Smooth muscle cell (in vitro differentiated cells): ENCODE measurements at regions not wholly inside any gene's neighbourhood (a gene's known extent, or its start where the extent isn't known, plus 50 kb on each side); places are given as distances from the start of the nearest gene placed in this dataset.

Experiments used
- DNase-seq: peaks from one replicate; lab custom pipeline; 2025; ENCODE audit not compliant: unreplicated experiment; lab: John Stamatoyannopoulos, UW
- H2AFZ ChIP-seq: fragments of 200-600 bp; sonication (generic); 2 replicates; pipeline ENCODE4 v1.6.0; 2016; ENCODE audit warnings: antibody characterized with exemption, low read depth, mild to moderate bottlenecking
- H3F3A ChIP-seq: fragments of 200-600 bp; sonication (generic); 2 replicates; pipeline ENCODE4 v1.6.0; 2017; ENCODE audit warnings: antibody characterized with exemption, low read depth
- H3K27ac ChIP-seq: fragments of 200-600 bp; sonication (generic); 2 replicates; pipeline ENCODE4 v1.5.1; 2016; ENCODE audit warnings: low read depth, mild to moderate bottlenecking
- H3K27me3 ChIP-seq: fragments of 200-600 bp; sonication (generic); 2 replicates; pipeline ENCODE4 v1.6.1; 2016; ENCODE audit warnings: low read depth, mild to moderate bottlenecking
- H3K36me3 ChIP-seq: fragments of 200-600 bp; sonication (generic); 2 replicates; pipeline ENCODE4 v1.5.1; 2016; ENCODE audit warnings: low read depth
- H3K4me1 ChIP-seq: fragments of 200-600 bp; sonication (generic); 2 replicates; pipeline ENCODE4 v1.5.1; 2016; ENCODE audit warnings: low read depth
- H3K4me2 ChIP-seq: fragments of 200-600 bp; sonication (generic); 2 replicates; pipeline ENCODE4 v1.6.0; 2016; ENCODE audit warnings: mild to moderate bottlenecking
- H3K4me3 ChIP-seq: fragments of 200-600 bp; sonication (generic); 2 replicates; pipeline ENCODE4 v1.5.1; 2016; ENCODE audit warnings: mild to moderate bottlenecking
- H3K79me2 ChIP-seq: fragments of 200-600 bp; sonication (generic); 2 replicates; pipeline ENCODE4 v1.6.0; 2016; ENCODE audit warnings: low read depth, mild to moderate bottlenecking
- H3K9ac ChIP-seq: fragments of 200-600 bp; sonication (generic); 2 replicates; pipeline ENCODE4 v1.6.0; 2016; ENCODE audit warnings: low read depth
- H3K9me3 ChIP-seq: fragments of 200-600 bp; sonication (generic); replicated peaks from 2 replicates; pipeline ENCODE4 v1.5.1; 2016; ENCODE audit warnings: low read depth
- H4K20me1 ChIP-seq: fragments of 200-600 bp; sonication (generic); 2 replicates; pipeline ENCODE4 v1.6.0; 2016; ENCODE audit warnings: low read depth
- WGBS: methylation state at CpG from one replicate; pipeline ENCODE4 v1.1.7; 2016; ENCODE audit warnings: low lambda C conversion rate; 5-methylcytosine and 5-hydroxymethylcytosine counted together
- TF ChIP-seq, protein P1 (sequence below): fragments of 200-600 bp; sonication (generic); IDR thresholded peaks from 2 replicates; pipeline ENCODE4 v1.5.1; 2017; ENCODE audit warnings: borderline replicate concordance, mild to moderate bottlenecking, antibody characterized with exemption; ENCODE audit not compliant: insufficient read depth, poor library complexity, severe bottlenecking

DNA sequence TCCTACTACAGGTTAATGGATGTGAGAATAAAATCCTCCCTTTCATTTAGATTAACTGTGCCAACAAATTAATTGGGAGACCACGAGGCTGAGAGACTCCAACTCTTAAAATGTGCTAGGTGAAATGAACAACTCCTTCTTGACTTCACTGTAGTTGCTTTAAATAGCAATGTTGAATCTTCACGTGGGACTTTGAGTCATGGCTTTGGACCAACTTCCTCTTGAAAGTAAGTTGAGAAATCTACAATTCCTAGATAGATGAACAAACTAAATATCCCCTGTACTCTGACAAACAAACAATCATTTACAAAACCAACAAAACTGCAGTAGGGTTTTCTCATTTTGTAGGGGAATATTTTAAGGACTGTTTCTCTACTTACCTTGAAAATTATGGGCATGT is 291.9 kb upstream of the SPRED2 start:
- peaks cover 3% of the 10 kb centered on the region for H3K27me3 ChIP-seq
- no peak overlapping the region for H3K4me2 ChIP-seq
- no peak overlapping the region for H2AFZ ChIP-seq
- no peaks in the 10 kb centered on the region for H3K79me2 ChIP-seq
- no peak for DNase-seq
- WGBS, result 75% methylated on average over 2 of the region's 2 CpGs
- H3K36me3 ChIP-seq, result peaks cover 4% of the 10 kb centered on the region
- H3K4me1 ChIP-seq, result no peaks in the 10 kb centered on the region
- H3K4me3 ChIP-seq, result no peak overlapping the region
- H4K20me1 ChIP-seq, result no peaks in the 10 kb centered on the region
- no peak overlapping the region for H3K27ac ChIP-seq
- H3K9ac ChIP-seq, result no peak overlapping the region
- no peaks in the 10 kb centered on the region for H3K9me3 ChIP-seq
- no peaks in the 10 kb centered on the region for H3F3A ChIP-seq
- TF ChIP-seq, protein P1, sequence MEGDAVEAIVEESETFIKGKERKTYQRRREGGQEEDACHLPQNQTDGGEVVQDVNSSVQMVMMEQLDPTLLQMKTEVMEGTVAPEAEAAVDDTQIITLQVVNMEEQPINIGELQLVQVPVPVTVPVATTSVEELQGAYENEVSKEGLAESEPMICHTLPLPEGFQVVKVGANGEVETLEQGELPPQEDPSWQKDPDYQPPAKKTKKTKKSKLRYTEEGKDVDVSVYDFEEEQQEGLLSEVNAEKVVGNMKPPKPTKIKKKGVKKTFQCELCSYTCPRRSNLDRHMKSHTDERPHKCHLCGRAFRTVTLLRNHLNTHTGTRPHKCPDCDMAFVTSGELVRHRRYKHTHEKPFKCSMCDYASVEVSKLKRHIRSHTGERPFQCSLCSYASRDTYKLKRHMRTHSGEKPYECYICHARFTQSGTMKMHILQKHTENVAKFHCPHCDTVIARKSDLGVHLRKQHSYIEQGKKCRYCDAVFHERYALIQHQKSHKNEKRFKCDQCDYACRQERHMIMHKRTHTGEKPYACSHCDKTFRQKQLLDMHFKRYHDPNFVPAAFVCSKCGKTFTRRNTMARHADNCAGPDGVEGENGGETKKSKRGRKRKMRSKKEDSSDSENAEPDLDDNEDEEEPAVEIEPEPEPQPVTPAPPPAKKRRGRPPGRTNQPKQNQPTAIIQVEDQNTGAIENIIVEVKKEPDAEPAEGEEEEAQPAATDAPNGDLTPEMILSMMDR, result no peak

DNA sequence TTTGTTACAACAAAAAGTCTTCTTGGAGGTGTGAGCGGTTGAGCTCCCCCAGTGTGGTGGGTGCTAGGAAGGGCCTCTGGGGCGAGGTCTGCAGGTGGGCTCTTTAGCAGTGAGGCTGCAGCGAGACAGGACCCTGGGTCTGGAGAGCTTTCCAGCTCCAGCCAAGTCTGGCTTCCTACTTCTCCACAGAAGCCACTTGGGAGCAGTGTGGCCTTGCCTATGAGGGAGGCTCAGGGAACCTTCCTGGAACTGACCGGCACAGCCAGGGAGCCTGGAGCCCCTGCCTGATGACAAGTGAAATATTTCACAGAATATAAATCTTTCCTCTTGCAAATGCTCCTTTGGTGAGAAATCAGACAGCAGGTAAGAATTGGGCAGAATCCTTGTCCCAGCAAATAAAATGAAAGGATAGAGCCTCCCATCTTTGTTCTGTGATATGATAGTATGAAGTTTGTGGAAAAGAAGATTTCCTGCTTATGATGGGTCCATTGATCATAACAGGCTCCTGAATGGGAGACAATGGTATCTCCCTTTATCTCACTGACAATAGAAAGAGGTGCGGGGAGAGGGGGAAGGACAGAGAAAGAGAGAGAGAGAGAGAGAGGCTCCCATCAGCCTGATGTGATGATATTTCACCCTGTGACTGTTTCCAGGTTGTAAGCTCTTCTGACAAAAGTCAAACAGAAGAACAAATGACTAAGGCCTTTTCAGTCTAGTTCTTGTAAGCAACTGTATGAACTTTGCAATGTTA is 289.8 kb upstream of the SPRED2 start:
- H3K4me2 ChIP-seq, result no peak overlapping the region
- H3K27me3 ChIP-seq, result peaks cover 3% of the 10 kb centered on the region
- H4K20me1 ChIP-seq, result no peaks in the 10 kb centered on the region
- H3K4me3 ChIP-seq, result no peak overlapping the region
- H3K27ac ChIP-seq, result no peak overlapping the region
- no peak overlapping the region for H2AFZ ChIP-seq
- H3K9me3 ChIP-seq, result no peaks in the 10 kb centered on the region
- 45% methylated on average over 5 of the region's 5 CpGs for WGBS
- H3K9ac ChIP-seq, result no peak overlapping the region
- DNase-seq, result no peak
- H3K36me3 ChIP-seq, result peaks cover 4% of the 10 kb centered on the region
- no peaks in the 10 kb centered on the region for H3K79me2 ChIP-seq
- no peaks in the 10 kb centered on the region for H3K4me1 ChIP-seq
- TF ChIP-seq, protein P1, result peak; percentile 55
- no peaks in the 10 kb centered on the region for H3F3A ChIP-seq

DNA sequence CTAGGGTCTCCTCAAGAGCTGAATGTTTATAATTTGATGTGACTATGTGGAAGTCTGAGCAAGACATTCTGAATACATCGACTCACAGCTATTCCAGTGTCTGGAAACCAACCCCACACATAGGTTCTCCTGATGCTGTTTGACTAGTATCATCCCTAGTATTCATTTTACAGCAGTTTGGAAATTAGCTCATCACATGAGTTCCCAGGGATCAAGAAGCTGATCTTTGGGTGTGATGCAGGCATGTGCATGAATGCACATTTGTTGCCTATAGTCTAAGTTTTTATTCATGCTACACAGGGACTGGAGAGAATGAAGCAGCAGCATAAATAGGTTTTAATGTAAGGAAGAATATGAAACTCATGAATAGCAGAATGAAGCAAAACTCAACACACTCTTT is 284.3 kb upstream of the SPRED2 start:
- DNase-seq, result no peak
- Histone ChIP-seq H3K4me2 (no peak overlapping the region), H3K9ac (no peak overlapping the region), H3K9me3 (no peaks in the 10 kb centered on the region), H3K4me1 (no peaks in the 10 kb centered on the region), H3F3A (no peaks in the 10 kb centered on the region), H3K79me2 (no peaks in the 10 kb centered on the region), H2AFZ (no peak overlapping the region), H4K20me1 (no peaks in the 10 kb centered on the region), H3K27me3 (peaks cover 3% of the 10 kb centered on the region), H3K27ac (no peak overlapping the region), H3K4me3 (no peak overlapping the region), H3K36me3 (no peaks in the 10 kb centered on the region)
- TF ChIP-seq, protein P1, result no peak
- WGBS, result 65% methylated on average over 1 of the region's 1 CpG

DNA sequence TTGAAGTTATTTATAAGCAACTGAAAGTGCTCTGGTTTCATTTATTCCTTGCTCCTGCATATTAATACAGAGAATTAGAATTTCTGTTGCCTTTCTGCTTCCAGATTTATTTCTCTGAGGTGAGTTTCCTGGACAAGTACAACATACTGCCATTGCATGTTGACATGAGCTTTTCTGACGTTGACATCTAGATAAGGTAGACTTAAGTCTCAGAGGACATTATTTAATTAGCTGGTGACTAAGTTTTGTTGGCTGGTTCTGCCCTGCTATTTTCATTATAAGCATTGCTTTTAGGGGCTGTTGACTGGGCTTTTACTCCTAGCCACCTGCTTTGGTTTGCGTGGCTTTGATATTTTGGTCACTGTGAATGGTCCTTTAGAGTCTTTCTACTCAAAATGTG is 282.9 kb upstream of the SPRED2 start:
- no peaks in the 10 kb centered on the region for H3K36me3 ChIP-seq
- no peaks in the 10 kb centered on the region for H3K4me1 ChIP-seq
- no peaks in the 10 kb centered on the region for H3F3A ChIP-seq
- H4K20me1 ChIP-seq, result no peaks in the 10 kb centered on the region
- H3K79me2 ChIP-seq, result no peaks in the 10 kb centered on the region
- TF ChIP-seq, protein P1, result no peak
- H3K4me2 ChIP-seq, result no peak overlapping the region
- H3K9ac ChIP-seq, result no peak overlapping the region
- DNase-seq, result no peak
- H3K27me3 ChIP-seq, result peaks cover 1% of the 10 kb centered on the region
- H2AFZ ChIP-seq, result no peak overlapping the region
- no peak overlapping the region for H3K4me3 ChIP-seq
- 71% methylated on average over 2 of the region's 2 CpGs for WGBS
- H3K27ac ChIP-seq, result no peak overlapping the region
- H3K9me3 ChIP-seq, result no peaks in the 10 kb centered on the region
